ENCODE measurements at regions not wholly inside any gene's neighbourhood (a gene's known extent, or its start where the extent isn't known, plus 50 kb on each side); places are given as distances from the start of the nearest gene placed in this dataset.

GRCh38 chr2:207308519-207309224 lies 142.9 kb upstream of the KLF7 start:
- no peak for TF ChIP-seq CTCF (conservative IDR thresholded peaks at IDR 0.05)
- TF ChIP-seq EZH2 (IDR thresholded peaks at IDR 0.05; ENCODE audit: low read depth) = no peak

Measured in PC-9 (cell line).